ENCODE measurements at regions not wholly inside any gene's neighbourhood (a gene's known extent, or its start where the extent isn't known, plus 50 kb on each side); places are given as distances from the start of the nearest gene placed in this dataset.

- ATAC-seq (ENCODE audit: low read depth in 2 of 2) (no peak), DNase-seq (no peak)
- H3K36me3 Mint-ChIP-seq, result no peaks in the 10 kb centered on the region
- no peak overlapping the region for H3K4me3 Mint-ChIP-seq
- H3K27me3 Mint-ChIP-seq, result no peaks in the 10 kb centered on the region
- no peaks in the 10 kb centered on the region for H3K4me1 Mint-ChIP-seq
- H3K9me3 Mint-ChIP-seq, result peaks cover 0 to 11% (median 4%) of the 10 kb centered on the region in 7 donors
- H3K27ac Mint-ChIP-seq, result no peak overlapping the region
These were observed 404.5 kb upstream of the TBX3 start for GRCh38 chr12:115088328-115088994.

- peaks cover 0 to 8% (median 1%) of the 10 kb centered on the region in 7 donors for H3K9me3 Mint-ChIP-seq
- DNase-seq (no peak), ATAC-seq (ENCODE audit: low read depth in 2 of 2) (no peak)
- H3K27me3 Mint-ChIP-seq, result no peaks in the 10 kb centered on the region
- no peaks in the 10 kb centered on the region for H3K4me1 Mint-ChIP-seq
- H3K36me3 Mint-ChIP-seq, result no peaks in the 10 kb centered on the region
- no peak overlapping the region for H3K27ac Mint-ChIP-seq
- H3K4me3 Mint-ChIP-seq, result no peak overlapping the region
These were observed 401.6 kb upstream of the TBX3 start for GRCh38 chr12:115085594-115085993.

- Mint-ChIP-seq H3K9me3 (peaks cover 0 to 10% (median 3%) of the 10 kb centered on the region in 7 donors), H3K4me1 (no peaks in the 10 kb centered on the region), H3K4me3 (no peak overlapping the region), H3K27me3 (no peaks in the 10 kb centered on the region), H3K36me3 (no peaks in the 10 kb centered on the region), H3K27ac (no peak overlapping the region)
- DNase-seq, result no peak
- ATAC-seq (ENCODE audit: low read depth in 2 of 2), result no peak
These were observed 395.8 kb upstream of the TBX3 start for GRCh38 chr12:115079760-115080159.

- Mint-ChIP-seq H3K4me1 (no peaks in the 10 kb centered on the region), H3K9me3 (peaks cover 0 to 13% (median 3%) of the 10 kb centered on the region in 7 donors), H3K36me3 (no peaks in the 10 kb centered on the region), H3K4me3 (no peak overlapping the region), H3K27me3 (no peaks in the 10 kb centered on the region), H3K27ac (no peak overlapping the region)
- ATAC-seq (ENCODE audit: low read depth in 2 of 2), result no peak
- no peak for DNase-seq
These were observed 395.0 kb upstream of the TBX3 start for GRCh38 chr12:115078990-115079389.

GRCh38 chr12:115078334-115078733 lies 394.4 kb upstream of the TBX3 start:
- DNase-seq (no peak), ATAC-seq (ENCODE audit: low read depth in 2 of 2) (no peak)
- H3K4me1 Mint-ChIP-seq, result no peaks in the 10 kb centered on the region
- H3K27me3 Mint-ChIP-seq, result no peaks in the 10 kb centered on the region
- no peak overlapping the region for H3K4me3 Mint-ChIP-seq
- H3K27ac Mint-ChIP-seq, result no peak overlapping the region
- no peaks in the 10 kb centered on the region for H3K36me3 Mint-ChIP-seq
- H3K9me3 Mint-ChIP-seq, result peaks cover 0 to 13% (median 3%) of the 10 kb centered on the region in 7 donors

- Mint-ChIP-seq H3K9me3 (peaks cover 2 to 18% (median 7%) of the 10 kb centered on the region in 7 donors), H3K4me1 (no peaks in the 10 kb centered on the region), H3K27ac (no peak overlapping the region), H3K36me3 (no peaks in the 10 kb centered on the region), H3K4me3 (no peak overlapping the region), H3K27me3 (peaks cover 0 to 6% (median 0%) of the 10 kb centered on the region in 3 donors)
- ATAC-seq (ENCODE audit: low read depth in 2 of 2) (no peak), DNase-seq (no peak)
These were observed 391.7 kb upstream of the TBX3 start for GRCh38 chr12:115075552-115076170.

- H3K4me3 Mint-ChIP-seq, result no peak overlapping the region
- H3K27me3 Mint-ChIP-seq, result peaks cover 0 to 6% (median 0%) of the 10 kb centered on the region in 3 donors
These were observed 390.6 kb upstream of the TBX3 start for GRCh38 chr12:115074617-115075016.

GRCh38 chr12:115072712-115073111 lies 388.7 kb upstream of the TBX3 start:
- Mint-ChIP-seq H3K9me3 (peaks cover 2 to 25% (median 8%) of the 10 kb centered on the region in 7 donors), H3K36me3 (peaks cover 0 to 5% of the 10 kb centered on the region in 2 donors), H3K27me3 (peaks cover 0 to 6% (median 0%) of the 10 kb centered on the region in 3 donors), H3K4me3 (no peak overlapping the region), H3K4me1 (no peaks in the 10 kb centered on the region), H3K27ac (no peak overlapping the region)
- ATAC-seq (ENCODE audit: low read depth in 2 of 2) (no peak), DNase-seq (no peak)

More at GRCh38 chr12:115074617-115075016, 390.6 kb upstream of the TBX3 start:
- Mint-ChIP-seq H3K36me3 (peaks cover 0 to 5% of the 10 kb centered on the region in 2 donors), H3K27ac (no peak overlapping the region), H3K4me1 (no peaks in the 10 kb centered on the region), H3K9me3 (peaks cover 2 to 25% (median 7%) of the 10 kb centered on the region in 7 donors)
- DNase-seq, result no peak
- no peak for ATAC-seq (ENCODE audit: low read depth in 2 of 2)

GRCh38 chr12:115070313-115070712 lies 386.3 kb upstream of the TBX3 start:
- Mint-ChIP-seq H3K27me3 (peaks cover 0 to 6% (median 0%) of the 10 kb centered on the region in 3 donors), H3K27ac (no peak overlapping the region), H3K36me3 (peaks cover 0 to 5% of the 10 kb centered on the region in 2 donors), H3K4me3 (no peak overlapping the region), H3K9me3 (peaks cover 2 to 20% (median 7%) of the 10 kb centered on the region in 7 donors), H3K4me1 (no peaks in the 10 kb centered on the region)
- DNase-seq (no peak), ATAC-seq (ENCODE audit: low read depth in 2 of 2) (no peak)

- H3K9me3 Mint-ChIP-seq, result peaks cover 0 to 9% (median 4%) of the 10 kb centered on the region in 7 donors
- H3K27ac Mint-ChIP-seq, result no peak overlapping the region
- ATAC-seq (ENCODE audit: low read depth in 2 of 2) (no peak), DNase-seq (no peak)
- no peaks in the 10 kb centered on the region for H3K27me3 Mint-ChIP-seq
- H3K36me3 Mint-ChIP-seq, result no peaks in the 10 kb centered on the region
- H3K4me1 Mint-ChIP-seq, result no peaks in the 10 kb centered on the region
- no peak overlapping the region for H3K4me3 Mint-ChIP-seq
These were observed 380.3 kb upstream of the TBX3 start for GRCh38 chr12:115064296-115064695.

- Mint-ChIP-seq H3K4me1 (no peaks in the 10 kb centered on the region), H3K36me3 (no peaks in the 10 kb centered on the region), H3K27ac (no peak overlapping the region), H3K27me3 (no peaks in the 10 kb centered on the region), H3K4me3 (no peak overlapping the region), H3K9me3 (peaks cover 0 to 8% (median 4%) of the 10 kb centered on the region in 7 donors)
- no peak for DNase-seq
- ATAC-seq (ENCODE audit: low read depth in 2 of 2), result no peak
These were observed 378.8 kb upstream of the TBX3 start for GRCh38 chr12:115062741-115063140.

- Mint-ChIP-seq H3K27ac (no peak overlapping the region), H3K27me3 (no peaks in the 10 kb centered on the region), H3K4me3 (no peak overlapping the region), H3K9me3 (peaks cover 2 to 14% (median 4%) of the 10 kb centered on the region in 7 donors), H3K4me1 (no peaks in the 10 kb centered on the region), H3K36me3 (no peaks in the 10 kb centered on the region)
- DNase-seq (no peak), ATAC-seq (ENCODE audit: low read depth in 2 of 2) (no peak)
These were observed 376.6 kb upstream of the TBX3 start for GRCh38 chr12:115060477-115061168.

- Mint-ChIP-seq H3K36me3 (no peaks in the 10 kb centered on the region), H3K27me3 (no peaks in the 10 kb centered on the region), H3K9me3 (peaks cover 0 to 14% (median 3%) of the 10 kb centered on the region in 7 donors), H3K27ac (no peak overlapping the region), H3K4me3 (no peak overlapping the region), H3K4me1 (no peaks in the 10 kb centered on the region)
- DNase-seq, result no peak
- ATAC-seq (ENCODE audit: low read depth in 2 of 2), result no peak
These were observed 373.5 kb upstream of the TBX3 start for GRCh38 chr12:115057445-115057844.

GRCh38 chr12:115051378-115051777 lies 367.4 kb upstream of the TBX3 start:
- peaks cover 0 to 12% (median 3%) of the 10 kb centered on the region in 7 donors for H3K9me3 Mint-ChIP-seq
- H3K4me3 Mint-ChIP-seq, result no peak overlapping the region
- H3K4me1 Mint-ChIP-seq, result no peaks in the 10 kb centered on the region
- no peak for DNase-seq
- no peaks in the 10 kb centered on the region for H3K36me3 Mint-ChIP-seq
- no peak overlapping the region for H3K27ac Mint-ChIP-seq
- no peak for ATAC-seq (ENCODE audit: low read depth in 2 of 2)
- H3K27me3 Mint-ChIP-seq, result no peaks in the 10 kb centered on the region

Measured in naive B cell (primary cell).